Fibroblast of skin of left biceps (primary cell): ENCODE measurements at regions not wholly inside any gene's neighbourhood (a gene's known extent, or its start where the extent isn't known, plus 50 kb on each side); places are given as distances from the start of the nearest gene placed in this dataset.

Experiments
- DNase-seq, 2 experiments: peaks; one replicate each; pipeline ENCODE4 v3.0.0-alpha.2; 2013; ENCODE audit warnings: low read depth in 2 of 2

- no peak for DNase-seq
These were observed 193.4 kb downstream of the ADAMTS15 start for GRCh38 chr11:130641876-130642275.

- no peak for DNase-seq
These were observed 194.5 kb downstream of the ADAMTS15 start for GRCh38 chr11:130642994-130643393.

GRCh38 chr11:130644187-130644586 is 195.7 kb downstream of the ADAMTS15 start:
- DNase-seq, result no peak

GRCh38 chr11:130645164-130645842 is 196.9 kb downstream of the ADAMTS15 start:
- DNase-seq, result no peak

- DNase-seq, result no peak
These were observed 197.4 kb downstream of the ADAMTS15 start for GRCh38 chr11:130645843-130646197.

- DNase-seq, result no peak
These were observed 198.4 kb downstream of the ADAMTS15 start for GRCh38 chr11:130646881-130647280.

GRCh38 chr11:130647371-130647770 is 198.9 kb downstream of the ADAMTS15 start:
- no peak for DNase-seq

- no peak for DNase-seq
These were observed 201.4 kb downstream of the ADAMTS15 start for GRCh38 chr11:130649801-130650200.

- DNase-seq, result no peak
These were observed 202.1 kb downstream of the ADAMTS15 start for GRCh38 chr11:130650456-130651030.

GRCh38 chr11:130651066-130651855 is 202.8 kb downstream of the ADAMTS15 start:
- DNase-seq, result no peak

GRCh38 chr11:130652671-130653335 is 204.4 kb downstream of the ADAMTS15 start:
- peak; percentile 67 to 71 for DNase-seq

GRCh38 chr11:130653838-130654636 is 205.6 kb downstream of the ADAMTS15 start:
- no peak for DNase-seq

- no peak for DNase-seq
These were observed 206.9 kb downstream of the ADAMTS15 start for GRCh38 chr11:130655300-130655699.

GRCh38 chr11:130666781-130667251 is 218.4 kb downstream of the ADAMTS15 start:
- peak; percentile 45 to 50 for DNase-seq

- no peak for DNase-seq
These were observed 220.3 kb downstream of the ADAMTS15 start for GRCh38 chr11:130668751-130669150.

- no peak for DNase-seq
These were observed 221.8 kb downstream of the ADAMTS15 start for GRCh38 chr11:130670200-130670599.

GRCh38 chr11:130671801-130672700 is 223.6 kb downstream of the ADAMTS15 start:
- peak; percentile 42 to 46 for DNase-seq

GRCh38 chr11:130672911-130673310 is 224.5 kb downstream of the ADAMTS15 start:
- DNase-seq, result no peak

- DNase-seq, result no peak
These were observed 225.3 kb downstream of the ADAMTS15 start for GRCh38 chr11:130673698-130674097.

- DNase-seq, result no peak
These were observed 226.4 kb downstream of the ADAMTS15 start for GRCh38 chr11:130674686-130675308.
